ENCODE measurements at regions not wholly inside any gene's neighbourhood (a gene's known extent, or its start where the extent isn't known, plus 50 kb on each side); places are given as distances from the start of the nearest gene placed in this dataset.

- TF ChIP-seq CTCF (IDR thresholded peaks at IDR 0.05): no peak
- TF ChIP-seq POLR2A (IDR thresholded peaks at IDR 0.05): no peak
Observed at GRCh38 chr4:83753260-83753659, 217.4 kb downstream of the GPAT3 start.
